Panc1 (cell line): ENCODE measurements at regions not wholly inside any gene's neighbourhood (a gene's known extent, or its start where the extent isn't known, plus 50 kb on each side); places are given as distances from the start of the nearest gene placed in this dataset.

ENCODE experiments used
- ATAC-seq: fragments of 200-7000 bp; cut with Tn5 transposase; 2 replicates; pipeline ENCODE4 v1.9.1; 2020; ENCODE audit warnings: mild to moderate bottlenecking, moderate library complexity
- BruUV-seq: library from RNA; stranded (reverse); fragments of 400-500 nt; replicated peaks from 2 replicates; lab custom pipeline; 2021; lab: Mats Ljungman, UMichigan
- CTCF ChIA-PET: fragments of 300-600 bp; sonication (Branson Sonifier 250); formaldehyde crosslinking; loops from one replicate; lab custom pipeline; 2022; ENCODE audit warnings: antibody characterized with exemption; lab: Charles Lee
- POLR2A ChIA-PET: fragments of 300-600 bp; sonication (Branson Sonifier 250); formaldehyde crosslinking; loops from one replicate; lab custom pipeline; 2022; ENCODE audit warnings: antibody characterized with exemption; lab: Charles Lee
- DNase-seq: peaks from one replicate; pipeline ENCODE4 v3.0.0-alpha.2; 2010; ENCODE audit warnings: low read depth, low spot score
- H3K27ac ChIP-seq: 2 replicates; pipeline ENCODE4 v1.5.1; 2011; ENCODE audit warnings: mild to moderate bottlenecking, low read length, inconsistent platforms
- H3K27me3 ChIP-seq: fragments of 200-500 bp; sonication (Bioruptor generic); 2 replicates; pipeline ENCODE4 v1.6.0; 2014; ENCODE audit warnings: low read length, inconsistent platforms; ENCODE audit not compliant: control insufficient read depth, insufficient read depth
- H3K36me3 ChIP-seq: fragments of 200-500 bp; sonication (Bioruptor generic); 2 replicates; pipeline ENCODE4 v1.5.1; 2014; ENCODE audit warnings: inconsistent platforms, mild to moderate bottlenecking, low read length, moderate library complexity; ENCODE audit not compliant: control insufficient read depth, insufficient read depth
- H3K4me1 ChIP-seq: 2 replicates; pipeline ENCODE4 v1.5.1; 2011; ENCODE audit warnings: inconsistent platforms, mild to moderate bottlenecking, low read length, moderate library complexity; ENCODE audit not compliant: control insufficient read depth, insufficient read depth
- H3K4me3 ChIP-seq, 2 experiments: 2 replicates each; pipeline ENCODE4 v1.5.1; 2011 to 2012; ENCODE audit warnings: low read depth in 2 of 2, low read length in 2 of 2, mild to moderate bottlenecking in 2 of 2, inconsistent platforms in 1 of 2, moderate library complexity in 1 of 2
- H3K9me3 ChIP-seq: fragments of 200-500 bp; sonication (Bioruptor generic); 2 replicates; pipeline ENCODE4 v1.5.1; 2014; ENCODE audit warnings: low read depth, mild to moderate bottlenecking, inconsistent platforms, low read length, moderate library complexity; ENCODE audit not compliant: control insufficient read depth, insufficient read depth
- POLR2AphosphoS5 ChIP-seq: IDR thresholded peaks from 2 replicates; pipeline ENCODE4 v1.6.1; 2012; ENCODE audit warnings: mild to moderate bottlenecking, low read depth, low read length, moderate library complexity
- SIN3A ChIP-seq: IDR thresholded peaks from 2 replicates; pipeline ENCODE4 v1.6.1; 2012; ENCODE audit warnings: low read depth, mild to moderate bottlenecking, low read length, moderate library complexity, borderline replicate concordance; ENCODE audit not compliant: insufficient read depth
- TCF7L2 ChIP-seq: IDR thresholded peaks from 2 replicates; pipeline ENCODE4 v1.6.1; 2011; ENCODE audit warnings: mild to moderate bottlenecking, low read depth, low read length, inconsistent platforms
- in situ Hi-C: cut with HindIII; loops from 2 replicates; pipeline ENCODE4 v1.10.0; 2016; ENCODE audit warnings: low sequenced_read_pairs, low pct_unique_long_range_greater_than_20kb
- intact Hi-C: fragments of 100-400 bp; cut with micrococcal nuclease; formaldehyde crosslinking; loops from one replicate; pipeline ENCODE4 v1.10.0; 2022; ENCODE audit not compliant: unreplicated experiment
- TF ChIP-seq, protein P1 (sequence below), 2 experiments: IDR thresholded peaks; 2 replicates each; pipeline ENCODE4 v1.6.1; 2011 to 2012; ENCODE audit warnings: low read depth in 2 of 2, control low read depth in 1 of 2, low read length in 1 of 2, mild to moderate bottlenecking in 1 of 2, moderate library complexity in 1 of 2; ENCODE audit not compliant: insufficient read depth in 1 of 2
- TF ChIP-seq, protein P2 (sequence below): fragments of 450-650 bp; IDR thresholded peaks from 2 replicates; pipeline ENCODE4 v1.5.1; 2017; ENCODE audit warnings: mild to moderate bottlenecking

DNA sequence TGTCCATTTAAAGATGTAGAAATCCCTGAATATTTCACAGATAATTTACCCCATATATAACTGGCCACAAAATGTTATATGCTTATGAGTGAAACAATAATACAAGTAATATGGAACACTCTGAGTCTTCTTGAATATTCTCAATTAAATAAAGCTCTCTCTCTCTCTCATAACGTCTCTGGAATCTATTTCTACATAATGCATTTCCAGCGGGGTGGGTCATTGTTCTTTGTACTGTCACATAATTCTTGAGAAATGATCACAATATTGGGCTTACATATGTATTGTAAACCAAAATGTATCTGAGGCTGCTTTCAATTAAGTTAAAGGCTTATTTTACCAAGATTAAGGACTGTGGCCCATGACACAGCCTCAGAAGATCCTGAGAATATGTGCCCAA is 596.3 kb downstream of the FAT4 start:
- TF ChIP-seq, protein P1, sequence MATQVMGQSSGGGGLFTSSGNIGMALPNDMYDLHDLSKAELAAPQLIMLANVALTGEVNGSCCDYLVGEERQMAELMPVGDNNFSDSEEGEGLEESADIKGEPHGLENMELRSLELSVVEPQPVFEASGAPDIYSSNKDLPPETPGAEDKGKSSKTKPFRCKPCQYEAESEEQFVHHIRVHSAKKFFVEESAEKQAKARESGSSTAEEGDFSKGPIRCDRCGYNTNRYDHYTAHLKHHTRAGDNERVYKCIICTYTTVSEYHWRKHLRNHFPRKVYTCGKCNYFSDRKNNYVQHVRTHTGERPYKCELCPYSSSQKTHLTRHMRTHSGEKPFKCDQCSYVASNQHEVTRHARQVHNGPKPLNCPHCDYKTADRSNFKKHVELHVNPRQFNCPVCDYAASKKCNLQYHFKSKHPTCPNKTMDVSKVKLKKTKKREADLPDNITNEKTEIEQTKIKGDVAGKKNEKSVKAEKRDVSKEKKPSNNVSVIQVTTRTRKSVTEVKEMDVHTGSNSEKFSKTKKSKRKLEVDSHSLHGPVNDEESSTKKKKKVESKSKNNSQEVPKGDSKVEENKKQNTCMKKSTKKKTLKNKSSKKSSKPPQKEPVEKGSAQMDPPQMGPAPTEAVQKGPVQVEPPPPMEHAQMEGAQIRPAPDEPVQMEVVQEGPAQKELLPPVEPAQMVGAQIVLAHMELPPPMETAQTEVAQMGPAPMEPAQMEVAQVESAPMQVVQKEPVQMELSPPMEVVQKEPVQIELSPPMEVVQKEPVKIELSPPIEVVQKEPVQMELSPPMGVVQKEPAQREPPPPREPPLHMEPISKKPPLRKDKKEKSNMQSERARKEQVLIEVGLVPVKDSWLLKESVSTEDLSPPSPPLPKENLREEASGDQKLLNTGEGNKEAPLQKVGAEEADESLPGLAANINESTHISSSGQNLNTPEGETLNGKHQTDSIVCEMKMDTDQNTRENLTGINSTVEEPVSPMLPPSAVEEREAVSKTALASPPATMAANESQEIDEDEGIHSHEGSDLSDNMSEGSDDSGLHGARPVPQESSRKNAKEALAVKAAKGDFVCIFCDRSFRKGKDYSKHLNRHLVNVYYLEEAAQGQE (IDR thresholded peaks at IDR 0.05; ENCODE audit: insufficient read depth in 1 of 2, low read depth in 2 of 2, low read length in 1 of 2) = no peak
- no peak for TF ChIP-seq POLR2AphosphoS5
- intact Hi-C loops (no loop called here), in situ Hi-C loops (no loop called here)
- CTCF ChIA-PET = no interaction called here
- Histone ChIP-seq H3K36me3 (no peaks in the 10 kb centered on the region), H3K9me3 (no peaks in the 10 kb centered on the region), H3K4me1 (no peaks in the 10 kb centered on the region), H3K27ac (no peak overlapping the region), H3K4me3 (no peak overlapping the region), H3K27me3 (no peaks in the 10 kb centered on the region)
- POLR2A ChIA-PET = no interaction called here
- BruUV-seq = no TSS peak
- DNase-seq (no peak), ATAC-seq (no peak)

DNA sequence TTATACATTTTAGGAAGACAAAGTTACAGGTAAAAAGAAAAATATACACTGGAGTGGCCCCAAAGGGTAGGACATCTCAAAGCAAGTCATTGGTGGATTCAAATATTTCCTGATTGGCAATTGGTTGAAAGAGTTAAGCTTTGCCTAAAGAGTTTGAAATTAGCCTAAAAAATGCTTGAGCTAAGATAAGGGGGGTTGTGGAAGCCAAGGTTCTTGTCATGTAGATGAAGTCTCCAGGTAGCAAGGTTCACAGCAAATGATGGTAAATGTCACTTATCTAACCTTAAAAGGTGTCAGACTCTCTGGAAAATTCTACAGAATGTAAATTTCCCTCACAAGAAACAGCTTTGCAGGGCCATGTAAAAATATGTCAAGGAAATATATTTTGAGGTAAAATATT is 596.7 kb downstream of the FAT4 start:
- Histone ChIP-seq H3K36me3 (no peaks in the 10 kb centered on the region), H3K27me3 (no peaks in the 10 kb centered on the region), H3K4me1 (no peaks in the 10 kb centered on the region), H3K4me3 (no peak overlapping the region), H3K9me3 (no peaks in the 10 kb centered on the region), H3K27ac (no peak overlapping the region)
- DNase-seq = no peak
- in situ Hi-C loops (no loop called here), intact Hi-C loops (no loop called here)
- TF ChIP-seq, protein P1 (IDR thresholded peaks at IDR 0.05; ENCODE audit: insufficient read depth in 1 of 2, low read depth in 2 of 2, low read length in 1 of 2) = no peak
- TF ChIP-seq, protein P2, sequence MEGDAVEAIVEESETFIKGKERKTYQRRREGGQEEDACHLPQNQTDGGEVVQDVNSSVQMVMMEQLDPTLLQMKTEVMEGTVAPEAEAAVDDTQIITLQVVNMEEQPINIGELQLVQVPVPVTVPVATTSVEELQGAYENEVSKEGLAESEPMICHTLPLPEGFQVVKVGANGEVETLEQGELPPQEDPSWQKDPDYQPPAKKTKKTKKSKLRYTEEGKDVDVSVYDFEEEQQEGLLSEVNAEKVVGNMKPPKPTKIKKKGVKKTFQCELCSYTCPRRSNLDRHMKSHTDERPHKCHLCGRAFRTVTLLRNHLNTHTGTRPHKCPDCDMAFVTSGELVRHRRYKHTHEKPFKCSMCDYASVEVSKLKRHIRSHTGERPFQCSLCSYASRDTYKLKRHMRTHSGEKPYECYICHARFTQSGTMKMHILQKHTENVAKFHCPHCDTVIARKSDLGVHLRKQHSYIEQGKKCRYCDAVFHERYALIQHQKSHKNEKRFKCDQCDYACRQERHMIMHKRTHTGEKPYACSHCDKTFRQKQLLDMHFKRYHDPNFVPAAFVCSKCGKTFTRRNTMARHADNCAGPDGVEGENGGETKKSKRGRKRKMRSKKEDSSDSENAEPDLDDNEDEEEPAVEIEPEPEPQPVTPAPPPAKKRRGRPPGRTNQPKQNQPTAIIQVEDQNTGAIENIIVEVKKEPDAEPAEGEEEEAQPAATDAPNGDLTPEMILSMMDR = no peak
- TF ChIP-seq SIN3A (no peak), POLR2AphosphoS5 (no peak), TCF7L2 (no peak)
- POLR2A ChIA-PET = no interaction called here
- ATAC-seq = no peak
- no TSS peak for BruUV-seq
- CTCF ChIA-PET = no interaction called here
